Stimulated activated naive CD4-positive, alpha-beta T cell (primary cell): ENCODE measurements at regions not wholly inside any gene's neighbourhood (a gene's known extent, or its start where the extent isn't known, plus 50 kb on each side); places are given as distances from the start of the nearest gene placed in this dataset.

Source experiments
- DNase-seq, 6 experiments: peaks; one replicate each; lab custom pipeline; 2025; lab: John Stamatoyannopoulos, UW

DNA sequence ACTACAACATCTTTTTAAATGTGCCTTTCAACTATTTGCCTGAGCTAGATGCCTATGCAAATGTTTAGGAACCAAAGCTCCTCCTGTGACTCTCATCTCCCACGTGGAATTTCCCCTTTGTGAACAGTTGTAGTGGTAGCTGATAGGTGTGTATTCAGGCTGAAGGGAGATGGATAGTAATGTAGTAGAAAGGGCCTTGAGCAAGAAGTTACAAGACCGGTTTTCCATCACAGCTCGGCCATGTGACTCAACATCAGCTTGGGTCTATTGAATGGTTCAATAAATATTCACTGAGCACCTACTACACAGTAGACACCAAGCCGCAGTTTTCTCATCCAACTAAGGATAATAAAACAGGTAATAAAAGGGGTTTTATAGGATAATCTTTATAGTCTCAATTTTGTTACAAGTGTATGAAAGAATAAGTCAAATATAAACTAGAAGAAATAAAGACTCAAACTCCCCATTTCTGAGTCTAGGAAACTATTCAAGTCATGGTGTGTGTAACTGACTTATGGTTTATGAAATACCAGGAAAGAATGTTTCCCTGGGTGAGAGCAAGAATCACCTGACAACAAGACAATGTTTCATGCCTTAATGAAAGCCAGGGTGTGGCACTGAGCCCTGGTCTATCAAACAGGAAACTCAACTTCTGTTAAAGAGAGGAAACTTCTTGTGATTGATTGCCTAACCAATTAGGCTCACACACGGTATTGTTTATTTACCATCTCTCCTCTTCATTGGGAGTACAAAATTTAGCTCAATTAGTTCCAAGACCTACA, 187.1 kb upstream of the SPEF2 start:
- DNase-seq: no peak

GRCh38 chr5:35420200-35420599, 189.9 kb upstream of the PRLR start:
- DNase-seq: no peak

DNA sequence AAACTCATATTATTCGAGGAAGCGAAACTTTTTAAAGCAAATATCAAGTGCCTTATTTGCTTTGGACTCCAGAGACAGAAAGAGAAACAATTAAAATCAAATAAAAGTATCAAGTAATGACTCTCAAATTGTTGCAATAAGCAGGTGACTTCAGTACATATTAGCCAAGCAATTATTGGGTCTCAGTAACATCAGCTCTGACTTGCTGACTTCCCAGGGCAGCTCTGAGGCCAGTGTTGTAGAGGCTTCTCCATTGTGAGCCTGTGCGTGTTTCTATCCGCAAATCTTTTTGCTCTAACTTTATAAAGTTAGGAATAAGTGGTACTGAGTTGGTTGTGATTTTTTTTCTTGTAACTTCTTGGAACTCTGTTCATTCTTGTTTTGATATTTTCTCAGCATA, 186.8 kb upstream of the PRLR start:
- DNase-seq: no peak

DNA sequence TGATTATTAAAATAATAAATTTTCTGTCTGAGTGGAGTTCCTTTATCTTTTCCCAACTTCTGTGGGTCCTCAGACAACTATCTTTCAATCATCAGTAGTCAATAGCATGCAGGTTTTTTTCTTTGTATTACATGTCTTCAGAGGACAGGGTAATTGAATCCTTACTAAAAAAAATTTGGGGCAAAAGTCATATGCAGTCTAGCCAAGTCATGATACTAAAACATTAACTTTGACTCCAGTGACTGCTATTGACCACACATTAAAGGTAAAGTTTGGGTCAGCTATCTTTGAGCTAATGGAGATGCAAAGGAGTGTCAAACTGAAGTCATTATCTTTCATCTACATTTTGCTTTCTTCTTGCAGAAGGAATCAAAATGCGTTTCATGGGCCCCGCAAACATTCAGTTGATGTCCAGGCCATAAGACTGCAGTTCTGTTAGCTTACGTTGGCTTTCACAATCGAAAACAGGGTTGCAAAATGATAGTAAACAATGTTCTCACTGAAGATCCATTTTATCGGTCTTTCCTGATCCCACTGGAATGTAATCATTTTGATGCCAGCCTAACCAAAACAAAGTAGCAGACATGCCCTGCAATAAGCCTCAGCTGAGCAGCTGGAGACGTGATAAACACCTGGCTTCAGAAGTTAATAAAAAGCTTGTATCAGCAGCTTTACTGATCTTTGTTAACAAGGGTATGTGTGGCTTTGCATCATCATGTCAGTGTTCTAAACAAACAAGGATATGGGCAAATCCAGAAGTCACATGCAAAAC, 186.1 kb upstream of the PRLR start:
- no peak for DNase-seq

DNA sequence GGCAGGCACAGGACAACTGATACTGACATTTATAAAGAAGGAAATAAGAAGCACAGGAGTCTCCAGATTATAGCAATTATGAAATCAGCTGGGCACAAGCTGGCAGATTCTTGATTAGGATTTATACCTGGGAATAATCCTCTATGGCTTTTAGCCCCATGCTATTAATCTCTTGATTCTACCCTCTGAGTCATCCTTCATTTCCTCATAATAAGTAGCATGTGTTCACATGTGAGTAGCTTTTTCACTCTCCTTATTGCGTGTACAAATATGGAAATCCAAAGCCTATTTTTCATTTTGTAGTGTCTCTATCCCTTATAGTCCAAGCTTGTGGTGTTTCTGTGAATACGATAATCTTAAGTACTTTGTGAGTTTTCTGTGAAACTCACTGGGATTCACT, 185.0 kb upstream of the PRLR start:
- no peak for DNase-seq

DNA sequence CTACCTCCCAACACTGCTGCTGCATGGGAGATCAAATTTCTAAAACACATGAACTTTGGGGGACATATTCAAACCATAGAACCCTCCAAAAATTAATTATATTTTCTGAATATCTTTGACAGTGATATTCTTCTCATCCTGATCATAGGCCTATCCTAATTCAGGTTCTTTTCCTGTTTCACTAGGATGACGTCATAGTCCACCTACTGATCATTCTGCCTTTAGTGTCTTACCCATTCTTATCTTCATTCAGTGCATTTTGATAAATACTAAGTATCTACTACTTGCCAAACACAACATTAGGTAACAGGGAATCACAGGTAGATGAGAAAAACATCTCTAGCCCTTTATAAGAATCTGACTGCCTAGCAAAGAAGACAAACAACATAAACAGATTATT, 179.1 kb upstream of the PRLR start:
- no peak for DNase-seq

GRCh38 chr5:35408146-35408545, 177.9 kb upstream of the PRLR start:
- no peak for DNase-seq

GRCh38 chr5:35407697-35408096, 177.4 kb upstream of the PRLR start:
- DNase-seq: no peak

DNA sequence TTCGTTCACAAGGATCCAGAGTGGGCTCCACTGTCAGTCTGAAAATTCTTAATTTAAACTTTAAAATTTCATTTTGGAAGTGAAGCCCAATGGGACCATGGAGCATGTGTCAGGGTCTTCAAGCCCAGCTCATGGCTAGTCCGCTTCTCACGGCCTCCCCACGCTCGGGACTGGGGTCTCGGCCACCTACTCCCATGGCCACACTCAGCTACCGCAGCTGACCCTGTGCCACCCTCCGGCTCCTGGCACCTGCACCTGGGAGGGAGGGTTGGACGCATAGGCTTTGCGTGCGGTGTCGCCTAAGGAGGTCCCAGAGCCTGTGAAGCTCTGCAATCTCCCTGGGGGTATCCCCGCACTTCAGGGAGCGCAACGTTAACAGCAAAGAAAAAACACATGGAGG, 175.7 kb upstream of the PRLR start:
- DNase-seq: no peak

GRCh38 chr5:35404701-35405100, 174.4 kb upstream of the PRLR start:
- DNase-seq: no peak

DNA sequence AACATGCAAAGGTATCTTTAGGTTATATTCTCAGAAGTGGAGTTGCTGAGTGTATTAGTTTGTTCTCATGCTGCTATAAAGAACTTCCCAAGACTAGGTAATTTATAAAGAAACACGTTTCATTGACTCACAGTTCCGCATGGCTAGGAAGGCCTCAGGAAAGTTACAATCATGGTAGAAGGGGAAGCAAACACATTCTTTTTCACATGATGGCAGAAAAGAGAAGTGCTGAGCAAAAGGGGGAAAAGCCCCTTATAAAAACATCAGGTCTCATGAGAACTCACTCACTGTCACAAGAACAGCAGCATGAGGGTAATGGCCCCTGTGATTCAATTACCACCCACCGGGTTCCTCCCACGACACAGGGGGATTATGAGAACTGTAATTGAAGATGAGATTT, 163.6 kb upstream of the PRLR start:
- DNase-seq: no peak

DNA sequence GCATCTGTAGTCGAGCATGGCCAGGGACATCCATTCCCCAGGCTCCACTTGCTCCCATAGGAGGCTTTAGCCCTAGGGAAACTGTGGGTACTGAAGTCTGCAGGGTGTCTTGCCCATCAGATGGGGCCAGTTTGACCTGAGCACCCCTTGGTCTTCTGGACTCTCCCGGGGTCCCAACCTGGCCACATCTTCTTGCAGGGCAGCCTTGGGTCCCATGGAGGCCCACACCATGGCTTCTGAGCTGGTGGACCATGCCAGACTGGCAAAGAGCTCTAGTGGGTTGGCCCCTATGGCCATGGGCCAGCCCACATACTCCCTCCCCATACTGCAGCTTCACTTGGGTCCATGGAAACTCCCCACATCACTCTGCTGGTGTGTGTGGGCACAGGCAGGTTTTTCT, 154.4 kb upstream of the PRLR start:
- no peak for DNase-seq

DNA sequence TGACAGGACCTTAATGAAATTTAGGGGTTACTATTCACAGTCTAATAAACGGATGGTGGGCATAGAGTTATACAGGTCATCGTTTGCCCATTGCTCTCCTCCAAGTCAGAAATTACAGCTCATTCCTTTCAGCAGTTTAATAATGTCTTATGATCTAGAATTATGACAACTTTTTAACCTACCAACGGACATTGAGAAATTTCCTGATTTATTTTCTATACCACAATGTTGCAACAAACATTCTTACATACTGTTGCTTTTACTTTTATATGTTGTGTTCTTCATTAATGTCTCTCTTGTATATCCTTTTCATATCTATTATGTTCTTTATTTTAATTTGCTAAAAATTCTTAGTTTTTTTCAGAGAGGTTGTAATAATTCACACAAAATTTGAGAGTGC, 152.8 kb upstream of the PRLR start:
- no peak for DNase-seq

- no peak for DNase-seq
Observed at GRCh38 chr5:35377653-35378052, 147.4 kb upstream of the PRLR start.

DNA sequence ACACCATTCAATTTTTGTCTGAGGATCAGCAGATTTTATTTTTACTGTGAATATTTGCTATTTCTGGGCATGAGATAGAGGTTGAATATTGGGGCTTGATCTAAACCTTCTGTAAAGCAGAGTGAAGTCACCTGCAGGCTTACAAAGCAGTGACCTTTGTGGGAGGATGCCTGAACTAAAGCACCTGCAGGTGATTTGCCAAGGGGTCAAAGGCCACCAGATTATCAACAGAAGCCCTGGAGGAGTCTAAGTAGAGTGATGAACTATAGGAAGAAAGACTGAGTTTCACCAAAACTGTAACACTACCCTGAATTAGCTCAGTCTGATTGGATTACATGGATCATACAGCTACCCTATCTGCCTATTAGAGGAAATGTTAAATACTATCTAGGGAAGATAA, 144.3 kb upstream of the PRLR start:
- no peak for DNase-seq

- DNase-seq: no peak
Observed at GRCh38 chr5:35373249-35373648, 143.0 kb upstream of the PRLR start.

DNA sequence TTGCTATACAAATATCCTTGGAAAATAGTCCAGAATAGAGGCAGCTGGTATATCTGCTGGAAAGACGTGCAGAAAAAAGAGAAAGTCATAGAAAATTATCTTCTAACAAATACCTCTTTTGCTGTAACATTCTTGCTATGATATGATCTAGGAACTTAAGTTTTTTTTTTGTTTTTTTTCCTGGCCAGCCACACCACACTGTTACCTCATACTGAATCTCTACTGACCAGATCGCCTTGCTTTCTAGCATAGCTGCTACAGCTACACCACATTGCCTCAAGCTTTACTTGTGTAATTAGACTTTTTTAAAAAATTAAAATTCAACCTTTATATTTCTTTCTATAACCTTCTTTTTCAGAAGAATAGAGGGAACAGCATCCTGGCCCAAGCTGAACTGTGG, 142.2 kb upstream of the PRLR start:
- DNase-seq: no peak

GRCh38 chr5:35371951-35372426, 141.7 kb upstream of the PRLR start:
- DNase-seq: no peak

GRCh38 chr5:35370871-35371270, 140.6 kb upstream of the PRLR start:
- no peak for DNase-seq

- no peak for DNase-seq
Observed at GRCh38 chr5:35369965-35370790, 139.9 kb upstream of the PRLR start.

DNA sequence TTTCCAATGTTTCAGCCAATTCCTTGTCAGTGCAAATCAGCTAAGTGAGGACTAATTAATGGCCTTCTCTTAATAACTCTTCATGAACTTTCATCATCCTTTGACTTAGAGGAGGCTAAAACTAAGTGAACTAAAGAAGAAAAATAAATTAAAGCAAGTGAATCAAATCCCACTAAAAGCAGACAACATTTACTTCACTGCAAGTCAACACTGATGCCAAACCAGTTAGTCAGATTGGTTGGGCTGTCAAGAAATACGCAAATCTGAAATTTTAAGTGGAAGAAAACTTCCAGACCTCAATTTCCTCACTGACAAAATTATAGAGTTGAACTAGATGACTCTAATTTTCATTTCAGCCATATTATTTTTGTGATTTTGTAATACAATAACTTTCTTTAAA, 137.2 kb upstream of the PRLR start:
- no peak for DNase-seq

DNA sequence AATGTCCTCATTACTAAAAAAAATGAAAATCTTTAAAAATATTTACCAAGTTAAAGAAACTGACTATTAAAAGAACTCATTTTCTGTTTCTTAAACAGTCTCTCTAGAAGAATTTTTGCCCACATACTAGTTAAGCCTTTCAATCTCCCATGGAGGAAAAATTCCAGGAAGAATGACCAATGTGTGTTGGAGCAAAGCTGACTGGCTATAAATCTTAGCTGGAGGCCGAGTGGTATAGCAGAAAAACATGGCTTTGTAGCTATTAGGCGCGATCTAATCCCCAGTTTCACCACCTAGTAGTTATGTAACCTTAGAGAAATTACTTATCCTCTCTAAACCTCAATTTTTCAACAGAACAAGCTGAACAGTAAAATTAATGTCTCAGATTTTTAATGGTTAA, 135.5 kb upstream of the PRLR start:
- no peak for DNase-seq

GRCh38 chr5:35364350-35364749, 134.1 kb upstream of the PRLR start:
- DNase-seq: no peak
